Trophoblast cell (in vitro differentiated cells and primary cell): ENCODE measurements at regions not wholly inside any gene's neighbourhood (a gene's known extent, or its start where the extent isn't known, plus 50 kb on each side); places are given as distances from the start of the nearest gene placed in this dataset.

Experiments used
- DNase-seq, 2 donors: peaks; one replicate each; pipeline ENCODE4 v3.0.0-alpha.2; 2016
- H2AFZ ChIP-seq: 2 replicates; pipeline ENCODE4 v1.6.1; 2013; ENCODE audit warnings: low read length, moderate library complexity, mild to moderate bottlenecking; ENCODE audit not compliant: insufficient read depth, poor library complexity
- H2AK5ac ChIP-seq: 2 replicates; pipeline ENCODE4 v1.6.1; 2013; ENCODE audit warnings: mild to moderate bottlenecking, low read length
- H2BK120ac ChIP-seq: 2 replicates; pipeline ENCODE4 v1.6.1; 2013; ENCODE audit warnings: low read length, mild to moderate bottlenecking, moderate library complexity; ENCODE audit not compliant: insufficient read depth, poor library complexity
- H2BK12ac ChIP-seq: 2 replicates; pipeline ENCODE4 v1.6.1; 2013; ENCODE audit warnings: mild to moderate bottlenecking, low read length, moderate library complexity
- H2BK5ac ChIP-seq: 2 replicates; pipeline ENCODE4 v1.6.1; 2013; ENCODE audit warnings: low read length, low read depth, moderate library complexity, mild to moderate bottlenecking; ENCODE audit not compliant: poor library complexity
- H3K14ac ChIP-seq: 2 replicates; pipeline ENCODE4 v1.6.1; 2013; ENCODE audit warnings: mild to moderate bottlenecking, low read length
- H3K18ac ChIP-seq: 2 replicates; pipeline ENCODE4 v1.6.1; 2013; ENCODE audit warnings: mild to moderate bottlenecking, low read length
- H3K23ac ChIP-seq: 2 replicates; pipeline ENCODE4 v1.6.1; 2013; ENCODE audit warnings: low read length
- H3K27ac ChIP-seq: 2 replicates; pipeline ENCODE4 v1.5.1; 2013; ENCODE audit warnings: low read depth, mild to moderate bottlenecking, inconsistent platforms, low read length, moderate library complexity
- H3K27me3 ChIP-seq: 2 replicates; pipeline ENCODE4 v1.6.1; 2013; ENCODE audit warnings: inconsistent platforms, mild to moderate bottlenecking, low read length, moderate library complexity; ENCODE audit not compliant: insufficient read depth
- H3K36me3 ChIP-seq, 2 experiments: 1 replicate in 1 of 2; 2 replicates in 1 of 2; pipeline ENCODE4 v1.6.1; 2013; ENCODE audit warnings: low read length in 2 of 2, mild to moderate bottlenecking in 2 of 2, moderate library complexity in 1 of 2; ENCODE audit not compliant: insufficient read depth in 2 of 2, control insufficient read depth in 1 of 2
- H3K4ac ChIP-seq: 2 replicates; pipeline ENCODE4 v1.6.1; 2013; ENCODE audit warnings: low read depth, mild to moderate bottlenecking, low read length, moderate library complexity
- H3K4me1 ChIP-seq, 2 experiments: 1 replicate in 1 of 2; 2 replicates in 1 of 2; pipeline ENCODE4 v1.6.1; 2013; ENCODE audit warnings: low read length in 2 of 2, mild to moderate bottlenecking in 2 of 2, moderate library complexity in 1 of 2; ENCODE audit not compliant: insufficient read depth in 2 of 2, control insufficient read depth in 1 of 2
- H3K4me2 ChIP-seq: 2 replicates; pipeline ENCODE4 v1.6.1; 2013; ENCODE audit warnings: inconsistent platforms, mild to moderate bottlenecking, low read length, moderate library complexity
- H3K4me3 ChIP-seq: 2 replicates; pipeline ENCODE4 v1.5.1; 2013; ENCODE audit warnings: mild to moderate bottlenecking, low read depth, low read length, inconsistent platforms
- H3K79me1 ChIP-seq: one replicate; pipeline ENCODE4 v1.6.1; 2013; ENCODE audit warnings: low read length
- H3K79me2 ChIP-seq: 2 replicates; pipeline ENCODE4 v1.6.1; 2013; ENCODE audit warnings: low read length, mild to moderate bottlenecking; ENCODE audit not compliant: control insufficient read depth, insufficient read depth, poor library complexity
- H3K9ac ChIP-seq: 2 replicates; pipeline ENCODE4 v1.6.1; 2013; ENCODE audit warnings: mild to moderate bottlenecking, low read length
- H3K9me3 ChIP-seq: 2 replicates; pipeline ENCODE4 v1.6.1; 2013; ENCODE audit warnings: low read depth, mild to moderate bottlenecking, control low read depth, inconsistent platforms, low read length; ENCODE audit not compliant: insufficient read depth
- H4K12ac ChIP-seq: 2 replicates; pipeline ENCODE4 v1.6.1; 2013; ENCODE audit warnings: low read depth, mild to moderate bottlenecking, low read length, moderate library complexity
- H4K8ac ChIP-seq: 2 replicates; pipeline ENCODE4 v1.6.1; 2013; ENCODE audit warnings: low read depth, mild to moderate bottlenecking, low read length, moderate library complexity
- H4K91ac ChIP-seq: one replicate; pipeline ENCODE4 v1.6.1; 2013; ENCODE audit warnings: low read depth, mild to moderate bottlenecking, low read length, moderate library complexity
- WGBS: extraction: QIAGEN DNeasy Blood & Tissue Kit; methylation state at CpG from one replicate; pipeline ENCODE4 v1.1.7; 2013; ENCODE audit warnings: missing lambda C conversion rate; ENCODE audit not compliant: insufficient read length, insufficient coverage; ENCODE audit errors: extremely low coverage; 5-methylcytosine and 5-hydroxymethylcytosine counted together

- no peak overlapping the region for H3K14ac ChIP-seq
- no peak overlapping the region for H4K12ac ChIP-seq
- no peak overlapping the region for H2AK5ac ChIP-seq
- no peaks in the 10 kb centered on the region for H3K79me2 ChIP-seq
- no peak overlapping the region for H3K23ac ChIP-seq
- no peaks in the 10 kb centered on the region for H3K27me3 ChIP-seq
- no peak overlapping the region for H2BK12ac ChIP-seq
- no peak overlapping the region for H2BK5ac ChIP-seq
- H4K91ac ChIP-seq, result no peak overlapping the region
- no peak overlapping the region for H3K4me3 ChIP-seq
- no peak overlapping the region for H3K9ac ChIP-seq
- no peak overlapping the region for H3K18ac ChIP-seq
- no peaks in the 10 kb centered on the region for H3K36me3 ChIP-seq
- H3K4ac ChIP-seq, result no peak overlapping the region
- H3K4me2 ChIP-seq, result no peak overlapping the region
- H3K27ac ChIP-seq, result no peak overlapping the region
- DNase-seq, result no peak
- H4K8ac ChIP-seq, result no peak overlapping the region
- WGBS, result no CpG with 5 or more reads among the region's 25 CpGs
- no peaks in the 10 kb centered on the region for H3K9me3 ChIP-seq
- no peaks in the 10 kb centered on the region for H3K79me1 ChIP-seq
- H2BK120ac ChIP-seq, result no peak overlapping the region
- no peaks in the 10 kb centered on the region for H3K4me1 ChIP-seq
- H2AFZ ChIP-seq, result no peak overlapping the region
Observed at GRCh38 chr7:50159154-50159553, 66.1 kb upstream of the ZPBP start.

DNA sequence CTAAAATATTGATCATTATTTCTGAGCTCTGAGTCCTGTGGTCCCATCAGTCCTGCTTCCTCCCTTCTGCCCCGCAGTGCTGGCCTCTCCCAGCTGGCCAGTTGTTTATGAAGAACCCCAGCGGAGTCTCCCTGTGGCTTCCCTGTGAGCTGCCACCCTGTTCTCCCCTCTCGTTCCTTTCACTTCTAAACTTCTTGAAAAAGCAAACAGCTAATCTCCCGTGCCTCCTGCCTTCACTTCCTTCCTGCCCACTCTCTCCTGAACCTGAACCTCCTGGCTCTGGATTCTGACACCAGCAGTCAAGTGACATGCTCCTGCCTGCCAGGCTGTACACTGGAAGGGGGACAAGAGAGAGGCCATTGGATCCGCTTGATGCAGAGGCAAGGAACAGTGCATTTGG, 63.7 kb upstream of the ZPBP start:
- H2BK120ac ChIP-seq, result no peak overlapping the region
- H2AK5ac ChIP-seq, result no peak overlapping the region
- H3K4me2 ChIP-seq, result no peak overlapping the region
- no peaks in the 10 kb centered on the region for H3K4me1 ChIP-seq
- H3K9me3 ChIP-seq, result no peaks in the 10 kb centered on the region
- H4K8ac ChIP-seq, result no peak overlapping the region
- WGBS, result no CpG with 5 or more reads among the region's 5 CpGs
- H3K23ac ChIP-seq, result no peak overlapping the region
- no peaks in the 10 kb centered on the region for H3K36me3 ChIP-seq
- no peak overlapping the region for H4K91ac ChIP-seq
- H2BK12ac ChIP-seq, result no peak overlapping the region
- no peaks in the 10 kb centered on the region for H3K79me1 ChIP-seq
- H3K14ac ChIP-seq, result no peak overlapping the region
- DNase-seq, result no peak
- no peak overlapping the region for H3K18ac ChIP-seq
- no peak overlapping the region for H3K4me3 ChIP-seq
- H2AFZ ChIP-seq, result no peak overlapping the region
- no peak overlapping the region for H3K9ac ChIP-seq
- no peak overlapping the region for H2BK5ac ChIP-seq
- H3K27me3 ChIP-seq, result no peaks in the 10 kb centered on the region
- H4K12ac ChIP-seq, result no peak overlapping the region
- H3K79me2 ChIP-seq, result no peaks in the 10 kb centered on the region
- no peak overlapping the region for H3K27ac ChIP-seq
- no peak overlapping the region for H3K4ac ChIP-seq

DNA sequence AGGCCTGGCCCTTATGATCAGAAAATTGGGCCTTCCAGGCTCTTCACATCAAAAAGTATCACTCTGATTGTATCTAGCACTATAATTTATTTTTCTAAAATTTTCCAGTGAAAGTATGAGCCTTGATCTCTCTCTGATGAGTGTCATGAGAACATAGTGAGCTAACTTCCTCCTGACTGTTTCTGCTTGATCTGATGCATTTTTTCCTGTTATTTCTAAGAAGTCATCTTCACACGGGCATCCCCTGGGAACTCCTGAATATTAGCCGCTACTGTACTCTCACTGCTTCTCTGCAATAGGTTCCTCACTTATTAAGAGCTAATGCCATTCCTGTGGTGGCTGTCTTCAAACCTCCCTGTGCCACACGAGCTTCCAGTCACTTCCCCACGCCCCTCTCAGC, 63.1 kb upstream of the ZPBP start:
- Histone ChIP-seq H3K79me1 (no peaks in the 10 kb centered on the region), H3K14ac (no peak overlapping the region), H3K27me3 (no peaks in the 10 kb centered on the region), H4K8ac (no peak overlapping the region), H2BK120ac (no peak overlapping the region), H2BK5ac (no peak overlapping the region), H3K4me2 (no peak overlapping the region), H3K4ac (no peak overlapping the region), H4K91ac (no peak overlapping the region), H2BK12ac (no peak overlapping the region), H4K12ac (no peak overlapping the region), H2AK5ac (no peak overlapping the region), H3K9ac (no peak overlapping the region), H3K18ac (no peak overlapping the region), H3K36me3 (no peaks in the 10 kb centered on the region), H3K4me1 (no peaks in the 10 kb centered on the region), H3K4me3 (no peak overlapping the region), H3K27ac (no peak overlapping the region), H3K79me2 (no peaks in the 10 kb centered on the region), H3K9me3 (no peaks in the 10 kb centered on the region), H2AFZ (no peak overlapping the region), H3K23ac (no peak overlapping the region)
- WGBS, result no CpG with 5 or more reads among the region's 4 CpGs
- no peak for DNase-seq

DNA sequence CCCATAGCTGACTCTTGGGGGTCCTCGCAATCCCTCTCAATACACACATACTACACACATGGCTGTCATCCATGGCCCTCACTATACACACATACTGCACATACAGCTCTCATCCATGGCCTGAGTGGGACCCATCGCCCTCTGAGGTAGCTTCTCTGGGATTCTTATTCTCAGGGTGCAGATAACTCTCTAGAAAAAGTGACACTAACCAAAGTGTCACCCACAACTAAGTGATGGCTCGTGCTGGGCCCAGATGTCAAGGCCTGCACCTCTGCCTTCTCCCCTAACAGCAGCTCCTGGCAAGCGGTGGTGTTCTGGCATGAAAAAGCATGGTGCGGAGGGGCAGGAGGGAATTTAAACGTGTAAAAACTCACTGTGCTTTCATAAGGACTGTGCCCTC, 62.7 kb upstream of the ZPBP start:
- Histone ChIP-seq H3K9me3 (no peaks in the 10 kb centered on the region), H3K4ac (no peak overlapping the region), H4K8ac (no peak overlapping the region), H4K91ac (no peak overlapping the region), H2AFZ (no peak overlapping the region), H3K79me2 (no peaks in the 10 kb centered on the region), H3K36me3 (no peaks in the 10 kb centered on the region), H3K79me1 (no peaks in the 10 kb centered on the region), H3K9ac (no peak overlapping the region), H2AK5ac (no peak overlapping the region), H3K27ac (no peak overlapping the region), H3K23ac (no peak overlapping the region), H2BK12ac (no peak overlapping the region), H3K18ac (no peak overlapping the region), H3K4me1 (no peaks in the 10 kb centered on the region), H3K14ac (no peak overlapping the region), H3K27me3 (no peaks in the 10 kb centered on the region), H4K12ac (no peak overlapping the region), H2BK5ac (no peak overlapping the region), H3K4me3 (no peak overlapping the region), H3K4me2 (no peak overlapping the region), H2BK120ac (no peak overlapping the region)
- no peak for DNase-seq
- WGBS, result no CpG with 5 or more reads among the region's 6 CpGs
